ENCODE measurements at regions not wholly inside any gene's neighbourhood (a gene's known extent, or its start where the extent isn't known, plus 50 kb on each side); places are given as distances from the start of the nearest gene placed in this dataset.

DNA sequence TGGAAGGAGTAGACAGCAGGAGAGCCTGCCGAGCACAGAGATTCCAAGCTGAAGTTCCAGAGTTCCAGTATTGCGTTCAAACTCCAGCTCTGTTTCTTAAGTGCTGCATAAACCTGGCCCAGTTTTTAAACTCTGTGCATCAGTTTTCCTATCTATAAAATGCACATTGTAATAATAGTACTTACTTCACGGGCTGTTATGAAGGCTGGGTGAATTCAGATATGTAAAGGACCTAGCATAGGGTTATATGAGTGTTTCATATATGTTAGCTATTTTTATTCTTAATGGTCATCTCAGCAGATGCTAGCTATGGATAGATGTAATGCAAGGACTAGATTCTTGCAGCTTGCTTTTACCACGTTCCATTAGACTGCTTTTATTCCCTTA, 293.1 kb upstream of the SEMA3C start:
- no peak overlapping the region for H3K9ac ChIP-seq (ENCODE audit: low read depth in 1 of 2, low read length in 2 of 2)
- no peaks in the 10 kb centered on the region for H3K4me1 ChIP-seq (ENCODE audit: control insufficient read depth in 4 of 4, insufficient read depth in 4 of 4, low read length in 3 of 4)
- no peak for DNase-seq (ENCODE audit: low spot score)
- WGBS, result 64% methylated on average over 4 of the region's 4 CpGs
- H3K4me3 ChIP-seq (ENCODE audit: low read depth in 1 of 3, low read length in 3 of 3), result no peak overlapping the region
- no peaks in the 10 kb centered on the region for H3K27me3 ChIP-seq (ENCODE audit: control insufficient read depth in 4 of 4, insufficient read depth in 4 of 4, low read length in 3 of 4)
- H3K27ac ChIP-seq (ENCODE audit: low read depth in 1 of 2, low read length in 2 of 2), result no peak overlapping the region
- TF ChIP-seq, protein P1, sequence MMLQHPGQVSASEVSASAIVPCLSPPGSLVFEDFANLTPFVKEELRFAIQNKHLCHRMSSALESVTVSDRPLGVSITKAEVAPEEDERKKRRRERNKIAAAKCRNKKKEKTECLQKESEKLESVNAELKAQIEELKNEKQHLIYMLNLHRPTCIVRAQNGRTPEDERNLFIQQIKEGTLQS (IDR thresholded peaks at IDR 0.05), result no peak
- TF ChIP-seq HNF4G (IDR thresholded peaks at IDR 0.05) (no peak), EGR1 (IDR thresholded peaks at IDR 0.05; ENCODE audit: low read depth in 2 of 2) (no peak), FOXA2 (IDR thresholded peaks at IDR 0.05) (no peak), NR2F2 (IDR thresholded peaks at IDR 0.05) (no peak), RXRA (IDR thresholded peaks at IDR 0.05) (no peak)
- TF ChIP-seq, protein P2, sequence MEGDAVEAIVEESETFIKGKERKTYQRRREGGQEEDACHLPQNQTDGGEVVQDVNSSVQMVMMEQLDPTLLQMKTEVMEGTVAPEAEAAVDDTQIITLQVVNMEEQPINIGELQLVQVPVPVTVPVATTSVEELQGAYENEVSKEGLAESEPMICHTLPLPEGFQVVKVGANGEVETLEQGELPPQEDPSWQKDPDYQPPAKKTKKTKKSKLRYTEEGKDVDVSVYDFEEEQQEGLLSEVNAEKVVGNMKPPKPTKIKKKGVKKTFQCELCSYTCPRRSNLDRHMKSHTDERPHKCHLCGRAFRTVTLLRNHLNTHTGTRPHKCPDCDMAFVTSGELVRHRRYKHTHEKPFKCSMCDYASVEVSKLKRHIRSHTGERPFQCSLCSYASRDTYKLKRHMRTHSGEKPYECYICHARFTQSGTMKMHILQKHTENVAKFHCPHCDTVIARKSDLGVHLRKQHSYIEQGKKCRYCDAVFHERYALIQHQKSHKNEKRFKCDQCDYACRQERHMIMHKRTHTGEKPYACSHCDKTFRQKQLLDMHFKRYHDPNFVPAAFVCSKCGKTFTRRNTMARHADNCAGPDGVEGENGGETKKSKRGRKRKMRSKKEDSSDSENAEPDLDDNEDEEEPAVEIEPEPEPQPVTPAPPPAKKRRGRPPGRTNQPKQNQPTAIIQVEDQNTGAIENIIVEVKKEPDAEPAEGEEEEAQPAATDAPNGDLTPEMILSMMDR (IDR thresholded peaks at IDR 0.05; ENCODE audit: low read depth, low read length, missing input control), result no peak
- TF ChIP-seq, protein P3, sequence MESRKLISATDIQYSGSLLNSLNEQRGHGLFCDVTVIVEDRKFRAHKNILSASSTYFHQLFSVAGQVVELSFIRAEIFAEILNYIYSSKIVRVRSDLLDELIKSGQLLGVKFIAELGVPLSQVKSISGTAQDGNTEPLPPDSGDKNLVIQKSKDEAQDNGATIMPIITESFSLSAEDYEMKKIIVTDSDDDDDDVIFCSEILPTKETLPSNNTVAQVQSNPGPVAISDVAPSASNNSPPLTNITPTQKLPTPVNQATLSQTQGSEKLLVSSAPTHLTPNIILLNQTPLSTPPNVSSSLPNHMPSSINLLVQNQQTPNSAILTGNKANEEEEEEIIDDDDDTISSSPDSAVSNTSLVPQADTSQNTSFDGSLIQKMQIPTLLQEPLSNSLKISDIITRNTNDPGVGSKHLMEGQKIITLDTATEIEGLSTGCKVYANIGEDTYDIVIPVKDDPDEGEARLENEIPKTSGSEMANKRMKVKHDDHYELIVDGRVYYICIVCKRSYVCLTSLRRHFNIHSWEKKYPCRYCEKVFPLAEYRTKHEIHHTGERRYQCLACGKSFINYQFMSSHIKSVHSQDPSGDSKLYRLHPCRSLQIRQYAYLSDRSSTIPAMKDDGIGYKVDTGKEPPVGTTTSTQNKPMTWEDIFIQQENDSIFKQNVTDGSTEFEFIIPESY (IDR thresholded peaks at IDR 0.05), result no peak
- no peaks in the 10 kb centered on the region for H3K9me3 ChIP-seq (ENCODE audit: control insufficient read depth in 4 of 4, low read length in 3 of 4)
- no peaks in the 10 kb centered on the region for H3K36me3 ChIP-seq (ENCODE audit: control insufficient read depth in 4 of 4, insufficient read depth in 3 of 4, low read depth in 1 of 4, low read length in 3 of 4)

DNA sequence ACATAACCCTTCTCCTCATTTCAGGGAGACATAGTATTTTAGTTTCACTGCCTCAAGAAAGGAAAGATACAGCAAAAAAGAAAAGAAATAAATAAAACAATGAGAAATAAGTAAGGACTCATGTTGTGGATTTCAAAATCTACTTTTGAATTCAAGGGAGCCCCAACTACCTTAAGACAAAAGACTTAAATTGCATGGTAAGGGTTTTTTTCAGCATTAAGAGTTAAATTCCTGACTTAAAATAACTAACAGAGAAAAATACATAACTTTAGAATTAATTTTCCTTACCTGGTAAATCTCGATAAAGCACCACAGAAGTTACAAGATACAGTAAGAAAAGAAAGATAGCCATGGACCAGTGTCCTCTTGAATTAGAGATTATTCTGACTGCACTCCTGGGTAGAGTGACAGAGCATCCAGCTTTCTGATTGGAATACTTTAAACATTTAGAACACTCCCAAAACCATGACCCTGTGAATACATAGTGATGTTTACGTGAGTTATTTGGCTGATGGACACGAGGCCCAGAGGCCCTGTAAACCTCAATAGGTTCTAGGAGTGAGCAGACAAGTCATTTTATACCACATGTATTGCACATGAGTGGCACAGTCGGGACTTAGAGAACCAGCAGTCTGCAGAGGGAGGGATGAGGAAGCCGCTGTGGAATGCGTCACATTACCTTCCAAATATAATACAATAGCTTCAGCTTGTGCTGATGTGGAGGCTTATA, 292.5 kb upstream of the SEMA3C start:
- no peak overlapping the region for H3K9ac ChIP-seq (ENCODE audit: low read depth in 1 of 2, low read length in 2 of 2)
- no peak for TF ChIP-seq YY1 (IDR thresholded peaks at IDR 0.05)
- TF ChIP-seq RXRA (IDR thresholded peaks at IDR 0.05), result no peak
- TF ChIP-seq, protein P1 (IDR thresholded peaks at IDR 0.05), result no peak
- no peak for TF ChIP-seq FOXA2 (IDR thresholded peaks at IDR 0.05)
- TF ChIP-seq FOXA1 (IDR thresholded peaks at IDR 0.05), result no peak
- no peak for TF ChIP-seq RAD21 (IDR thresholded peaks at IDR 0.05)
- TF ChIP-seq, protein P4, sequence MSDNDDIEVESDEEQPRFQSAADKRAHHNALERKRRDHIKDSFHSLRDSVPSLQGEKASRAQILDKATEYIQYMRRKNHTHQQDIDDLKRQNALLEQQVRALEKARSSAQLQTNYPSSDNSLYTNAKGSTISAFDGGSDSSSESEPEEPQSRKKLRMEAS (IDR thresholded peaks at IDR 0.05), result no peak
- TF ChIP-seq, protein P3 (IDR thresholded peaks at IDR 0.05), result no peak
- TF ChIP-seq TAF1 (conservative IDR thresholded peaks at IDR 0.05), result no peak
- TF ChIP-seq HNF4A (conservative IDR thresholded peaks at IDR 0.05), result no peak
- no peak for TF ChIP-seq JUND (IDR thresholded peaks at IDR 0.05)
- TF ChIP-seq, protein P2 (IDR thresholded peaks at IDR 0.05; ENCODE audit: low read depth, low read length, missing input control), result no peak
- H3K9me3 ChIP-seq (ENCODE audit: control insufficient read depth in 4 of 4, low read length in 3 of 4), result no peaks in the 10 kb centered on the region
- DNase-seq (ENCODE audit: low spot score), result no peak
- H3K4me1 ChIP-seq (ENCODE audit: control insufficient read depth in 4 of 4, insufficient read depth in 4 of 4, low read length in 3 of 4), result no peaks in the 10 kb centered on the region
- no peaks in the 10 kb centered on the region for H3K27me3 ChIP-seq (ENCODE audit: control insufficient read depth in 4 of 4, insufficient read depth in 4 of 4, low read length in 3 of 4)
- no peak overlapping the region for H3K27ac ChIP-seq (ENCODE audit: low read depth in 1 of 2, low read length in 2 of 2)
- H3K4me3 ChIP-seq (ENCODE audit: low read depth in 1 of 3, low read length in 3 of 3), result no peak overlapping the region
- WGBS, result 66% methylated on average over 6 of the region's 6 CpGs
- no peaks in the 10 kb centered on the region for H3K36me3 ChIP-seq (ENCODE audit: control insufficient read depth in 4 of 4, insufficient read depth in 3 of 4, low read depth in 1 of 4, low read length in 3 of 4)
